ENCODE measurements at regions not wholly inside any gene's neighbourhood (a gene's known extent, or its start where the extent isn't known, plus 50 kb on each side); places are given as distances from the start of the nearest gene placed in this dataset.

DNA sequence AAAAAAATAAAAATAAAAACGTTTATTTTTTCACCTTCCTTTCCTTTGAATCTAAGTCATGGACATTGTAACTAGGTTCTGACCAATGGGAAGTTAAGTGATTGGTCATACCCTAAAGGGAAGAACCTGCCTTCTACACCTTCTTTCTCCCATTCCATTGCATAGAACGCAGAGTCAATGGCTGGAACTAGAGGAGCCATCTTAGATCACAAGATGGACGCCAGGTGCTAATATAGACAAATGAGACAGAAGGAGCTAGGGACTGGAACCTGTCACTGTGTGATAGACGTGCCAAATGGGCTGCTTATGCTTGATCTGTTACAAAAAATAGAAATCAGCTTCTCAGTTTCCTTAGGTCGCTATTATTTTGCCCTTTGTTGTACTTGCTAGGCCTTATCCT lies 606.6 kb downstream of the MED13L start:
- no peak for TF ChIP-seq HNF4A (conservative IDR thresholded peaks at IDR 0.05)
- no peak for TF ChIP-seq HNF4G (IDR thresholded peaks at IDR 0.05)
- no peak for TF ChIP-seq SP1 (IDR thresholded peaks at IDR 0.05)
- no peak for TF ChIP-seq RXRA (IDR thresholded peaks at IDR 0.05)
- no peak for TF ChIP-seq RAD21 (IDR thresholded peaks at IDR 0.05)
- no peak for TF ChIP-seq FOXA1 (IDR thresholded peaks at IDR 0.05)
- Histone ChIP-seq H3K9ac (ENCODE audit: low read depth in 1 of 2, low read length in 2 of 2) (no peak overlapping the region), H3K27ac (ENCODE audit: low read depth in 1 of 2, low read length in 2 of 2) (no peak overlapping the region), H3K4me1 (ENCODE audit: control insufficient read depth in 4 of 4, insufficient read depth in 4 of 4, low read length in 3 of 4) (no peaks in the 10 kb centered on the region), H3K9me3 (ENCODE audit: control insufficient read depth in 4 of 4, low read length in 3 of 4) (peaks cover 0 to 3% (median 0%) of the 10 kb centered on the region in 4 donors), H3K27me3 (ENCODE audit: control insufficient read depth in 4 of 4, insufficient read depth in 4 of 4, low read length in 3 of 4) (peaks cover 0 to 4% (median 0%) of the 10 kb centered on the region in 4 donors), H3K36me3 (ENCODE audit: control insufficient read depth in 4 of 4, insufficient read depth in 3 of 4, low read depth in 1 of 4, low read length in 3 of 4) (no peaks in the 10 kb centered on the region), H3K4me3 (ENCODE audit: low read depth in 1 of 3, low read length in 3 of 3) (no peak overlapping the region)
- 81% methylated on average over 5 of the region's 5 CpGs for WGBS
- no peak for DNase-seq (ENCODE audit: low spot score)

DNA sequence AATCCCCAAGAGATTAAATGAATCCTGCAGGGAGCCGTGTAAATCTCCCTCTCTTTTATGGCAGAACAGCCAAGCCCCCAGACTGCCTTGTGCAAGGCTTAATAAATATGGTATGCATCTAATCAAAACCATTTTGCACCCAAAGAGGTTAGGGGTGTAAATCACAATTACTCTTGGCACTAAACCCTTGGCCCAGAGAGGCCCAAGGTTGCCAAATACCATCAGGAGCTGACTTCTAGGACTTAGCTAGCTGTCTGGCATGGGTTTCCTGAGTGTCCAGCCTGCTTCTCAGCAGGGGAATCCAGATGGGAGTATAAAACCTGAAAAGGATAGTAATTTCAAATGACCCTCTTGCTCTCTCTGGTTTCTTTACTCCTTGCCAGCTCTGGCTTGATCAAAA lies 610.4 kb downstream of the MED13L start:
- no peak for DNase-seq (ENCODE audit: low spot score)
- no peaks in the 10 kb centered on the region for H3K9me3 ChIP-seq (ENCODE audit: control insufficient read depth in 4 of 4, low read length in 3 of 4)
- no peak overlapping the region for H3K27ac ChIP-seq (ENCODE audit: low read depth in 1 of 2, low read length in 2 of 2)
- TF ChIP-seq YY1 (IDR thresholded peaks at IDR 0.05) (no peak), HNF4A (conservative IDR thresholded peaks at IDR 0.05) (no peak), FOXA2 (IDR thresholded peaks at IDR 0.05) (no peak), JUND (IDR thresholded peaks at IDR 0.05) (no peak), TAF1 (conservative IDR thresholded peaks at IDR 0.05) (no peak), RAD21 (IDR thresholded peaks at IDR 0.05) (no peak), SP1 (IDR thresholded peaks at IDR 0.05) (no peak), RXRA (IDR thresholded peaks at IDR 0.05) (no peak), NR2F2 (IDR thresholded peaks at IDR 0.05) (no peak), GABPA (IDR thresholded peaks at IDR 0.05 in 1 of 2, conservative IDR thresholded peaks at IDR 0.05 in 1 of 2) (no peak), HNF4G (IDR thresholded peaks at IDR 0.05) (no peak), FOXA1 (IDR thresholded peaks at IDR 0.05) (no peak)
- TF ChIP-seq, protein P1, sequence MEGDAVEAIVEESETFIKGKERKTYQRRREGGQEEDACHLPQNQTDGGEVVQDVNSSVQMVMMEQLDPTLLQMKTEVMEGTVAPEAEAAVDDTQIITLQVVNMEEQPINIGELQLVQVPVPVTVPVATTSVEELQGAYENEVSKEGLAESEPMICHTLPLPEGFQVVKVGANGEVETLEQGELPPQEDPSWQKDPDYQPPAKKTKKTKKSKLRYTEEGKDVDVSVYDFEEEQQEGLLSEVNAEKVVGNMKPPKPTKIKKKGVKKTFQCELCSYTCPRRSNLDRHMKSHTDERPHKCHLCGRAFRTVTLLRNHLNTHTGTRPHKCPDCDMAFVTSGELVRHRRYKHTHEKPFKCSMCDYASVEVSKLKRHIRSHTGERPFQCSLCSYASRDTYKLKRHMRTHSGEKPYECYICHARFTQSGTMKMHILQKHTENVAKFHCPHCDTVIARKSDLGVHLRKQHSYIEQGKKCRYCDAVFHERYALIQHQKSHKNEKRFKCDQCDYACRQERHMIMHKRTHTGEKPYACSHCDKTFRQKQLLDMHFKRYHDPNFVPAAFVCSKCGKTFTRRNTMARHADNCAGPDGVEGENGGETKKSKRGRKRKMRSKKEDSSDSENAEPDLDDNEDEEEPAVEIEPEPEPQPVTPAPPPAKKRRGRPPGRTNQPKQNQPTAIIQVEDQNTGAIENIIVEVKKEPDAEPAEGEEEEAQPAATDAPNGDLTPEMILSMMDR (IDR thresholded peaks at IDR 0.05; ENCODE audit: low read depth, low read length, missing input control) = no peak
- TF ChIP-seq, protein P2, sequence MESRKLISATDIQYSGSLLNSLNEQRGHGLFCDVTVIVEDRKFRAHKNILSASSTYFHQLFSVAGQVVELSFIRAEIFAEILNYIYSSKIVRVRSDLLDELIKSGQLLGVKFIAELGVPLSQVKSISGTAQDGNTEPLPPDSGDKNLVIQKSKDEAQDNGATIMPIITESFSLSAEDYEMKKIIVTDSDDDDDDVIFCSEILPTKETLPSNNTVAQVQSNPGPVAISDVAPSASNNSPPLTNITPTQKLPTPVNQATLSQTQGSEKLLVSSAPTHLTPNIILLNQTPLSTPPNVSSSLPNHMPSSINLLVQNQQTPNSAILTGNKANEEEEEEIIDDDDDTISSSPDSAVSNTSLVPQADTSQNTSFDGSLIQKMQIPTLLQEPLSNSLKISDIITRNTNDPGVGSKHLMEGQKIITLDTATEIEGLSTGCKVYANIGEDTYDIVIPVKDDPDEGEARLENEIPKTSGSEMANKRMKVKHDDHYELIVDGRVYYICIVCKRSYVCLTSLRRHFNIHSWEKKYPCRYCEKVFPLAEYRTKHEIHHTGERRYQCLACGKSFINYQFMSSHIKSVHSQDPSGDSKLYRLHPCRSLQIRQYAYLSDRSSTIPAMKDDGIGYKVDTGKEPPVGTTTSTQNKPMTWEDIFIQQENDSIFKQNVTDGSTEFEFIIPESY (IDR thresholded peaks at IDR 0.05) = no peak
- TF ChIP-seq, protein P3, sequence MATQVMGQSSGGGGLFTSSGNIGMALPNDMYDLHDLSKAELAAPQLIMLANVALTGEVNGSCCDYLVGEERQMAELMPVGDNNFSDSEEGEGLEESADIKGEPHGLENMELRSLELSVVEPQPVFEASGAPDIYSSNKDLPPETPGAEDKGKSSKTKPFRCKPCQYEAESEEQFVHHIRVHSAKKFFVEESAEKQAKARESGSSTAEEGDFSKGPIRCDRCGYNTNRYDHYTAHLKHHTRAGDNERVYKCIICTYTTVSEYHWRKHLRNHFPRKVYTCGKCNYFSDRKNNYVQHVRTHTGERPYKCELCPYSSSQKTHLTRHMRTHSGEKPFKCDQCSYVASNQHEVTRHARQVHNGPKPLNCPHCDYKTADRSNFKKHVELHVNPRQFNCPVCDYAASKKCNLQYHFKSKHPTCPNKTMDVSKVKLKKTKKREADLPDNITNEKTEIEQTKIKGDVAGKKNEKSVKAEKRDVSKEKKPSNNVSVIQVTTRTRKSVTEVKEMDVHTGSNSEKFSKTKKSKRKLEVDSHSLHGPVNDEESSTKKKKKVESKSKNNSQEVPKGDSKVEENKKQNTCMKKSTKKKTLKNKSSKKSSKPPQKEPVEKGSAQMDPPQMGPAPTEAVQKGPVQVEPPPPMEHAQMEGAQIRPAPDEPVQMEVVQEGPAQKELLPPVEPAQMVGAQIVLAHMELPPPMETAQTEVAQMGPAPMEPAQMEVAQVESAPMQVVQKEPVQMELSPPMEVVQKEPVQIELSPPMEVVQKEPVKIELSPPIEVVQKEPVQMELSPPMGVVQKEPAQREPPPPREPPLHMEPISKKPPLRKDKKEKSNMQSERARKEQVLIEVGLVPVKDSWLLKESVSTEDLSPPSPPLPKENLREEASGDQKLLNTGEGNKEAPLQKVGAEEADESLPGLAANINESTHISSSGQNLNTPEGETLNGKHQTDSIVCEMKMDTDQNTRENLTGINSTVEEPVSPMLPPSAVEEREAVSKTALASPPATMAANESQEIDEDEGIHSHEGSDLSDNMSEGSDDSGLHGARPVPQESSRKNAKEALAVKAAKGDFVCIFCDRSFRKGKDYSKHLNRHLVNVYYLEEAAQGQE (IDR thresholded peaks at IDR 0.05) = no peak
- TF ChIP-seq, protein P4, sequence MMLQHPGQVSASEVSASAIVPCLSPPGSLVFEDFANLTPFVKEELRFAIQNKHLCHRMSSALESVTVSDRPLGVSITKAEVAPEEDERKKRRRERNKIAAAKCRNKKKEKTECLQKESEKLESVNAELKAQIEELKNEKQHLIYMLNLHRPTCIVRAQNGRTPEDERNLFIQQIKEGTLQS (IDR thresholded peaks at IDR 0.05) = no peak
- WGBS = 55% methylated on average over 1 of the region's 1 CpG
- no peak overlapping the region for H3K4me3 ChIP-seq (ENCODE audit: low read depth in 1 of 3, low read length in 3 of 3)
- H3K9ac ChIP-seq (ENCODE audit: low read depth in 1 of 2, low read length in 2 of 2) = no peak overlapping the region
- H3K36me3 ChIP-seq (ENCODE audit: control insufficient read depth in 4 of 4, insufficient read depth in 3 of 4, low read depth in 1 of 4, low read length in 3 of 4) = no peaks in the 10 kb centered on the region
- H3K27me3 ChIP-seq (ENCODE audit: control insufficient read depth in 4 of 4, insufficient read depth in 4 of 4, low read length in 3 of 4) = peaks cover 0 to 4% (median 1%) of the 10 kb centered on the region in 4 donors
- no peaks in the 10 kb centered on the region for H3K4me1 ChIP-seq (ENCODE audit: control insufficient read depth in 4 of 4, insufficient read depth in 4 of 4, low read length in 3 of 4)

Data from liver (tissue), 8 donors.